GM12865 (cell line): ENCODE measurements at regions not wholly inside any gene's neighbourhood (a gene's known extent, or its start where the extent isn't known, plus 50 kb on each side); places are given as distances from the start of the nearest gene placed in this dataset.

Experiments
- DNase-seq: peaks from one replicate; pipeline ENCODE4 v3.0.0; 2010; ENCODE audit warnings: low read depth
- H3K4me3 ChIP-seq: 2 replicates; pipeline ENCODE4 v1.5.1; 2011; ENCODE audit warnings: mild to moderate bottlenecking, low read depth, low read length, control low read depth
- TF ChIP-seq, protein P1 (sequence below): IDR thresholded peaks from 2 replicates; pipeline ENCODE4 v1.5.1; 2011; ENCODE audit warnings: low read length, control low read depth, low read depth, inconsistent platforms; ENCODE audit not compliant: insufficient read depth; ENCODE audit errors: missing control alignments

- no peak overlapping the region for H3K4me3 ChIP-seq
- TF ChIP-seq, protein P1, sequence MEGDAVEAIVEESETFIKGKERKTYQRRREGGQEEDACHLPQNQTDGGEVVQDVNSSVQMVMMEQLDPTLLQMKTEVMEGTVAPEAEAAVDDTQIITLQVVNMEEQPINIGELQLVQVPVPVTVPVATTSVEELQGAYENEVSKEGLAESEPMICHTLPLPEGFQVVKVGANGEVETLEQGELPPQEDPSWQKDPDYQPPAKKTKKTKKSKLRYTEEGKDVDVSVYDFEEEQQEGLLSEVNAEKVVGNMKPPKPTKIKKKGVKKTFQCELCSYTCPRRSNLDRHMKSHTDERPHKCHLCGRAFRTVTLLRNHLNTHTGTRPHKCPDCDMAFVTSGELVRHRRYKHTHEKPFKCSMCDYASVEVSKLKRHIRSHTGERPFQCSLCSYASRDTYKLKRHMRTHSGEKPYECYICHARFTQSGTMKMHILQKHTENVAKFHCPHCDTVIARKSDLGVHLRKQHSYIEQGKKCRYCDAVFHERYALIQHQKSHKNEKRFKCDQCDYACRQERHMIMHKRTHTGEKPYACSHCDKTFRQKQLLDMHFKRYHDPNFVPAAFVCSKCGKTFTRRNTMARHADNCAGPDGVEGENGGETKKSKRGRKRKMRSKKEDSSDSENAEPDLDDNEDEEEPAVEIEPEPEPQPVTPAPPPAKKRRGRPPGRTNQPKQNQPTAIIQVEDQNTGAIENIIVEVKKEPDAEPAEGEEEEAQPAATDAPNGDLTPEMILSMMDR = no peak
- no peak for DNase-seq
Measured at GRCh38 chr16:64543031-64543430, 578.8 kb downstream of the CDH11 start.

GRCh38 chr16:64542152-64542551 lies 579.7 kb downstream of the CDH11 start:
- H3K4me3 ChIP-seq = no peak overlapping the region
- TF ChIP-seq, protein P1 = no peak
- no peak for DNase-seq

DNA sequence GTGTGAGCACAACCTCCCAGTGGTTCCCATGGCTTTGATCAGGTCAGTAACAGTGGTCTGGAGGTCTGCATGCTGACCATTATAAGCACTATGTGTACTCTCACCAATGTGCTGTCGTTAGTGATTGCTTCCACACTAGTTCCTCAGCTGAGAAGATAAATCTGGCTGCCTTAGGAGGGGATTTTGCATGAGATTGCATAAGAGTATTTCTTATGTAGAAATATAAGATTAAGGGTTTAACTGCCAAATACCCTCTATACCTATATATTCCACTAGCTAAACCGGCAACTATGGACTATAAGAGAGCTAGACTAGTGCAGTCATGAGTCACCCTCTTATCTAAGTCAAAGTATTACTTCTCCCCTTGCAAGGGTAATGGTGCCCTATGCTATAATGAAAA lies 580.2 kb downstream of the CDH11 start:
- no peak overlapping the region for H3K4me3 ChIP-seq
- no peak for DNase-seq
- TF ChIP-seq, protein P1 = no peak

DNA sequence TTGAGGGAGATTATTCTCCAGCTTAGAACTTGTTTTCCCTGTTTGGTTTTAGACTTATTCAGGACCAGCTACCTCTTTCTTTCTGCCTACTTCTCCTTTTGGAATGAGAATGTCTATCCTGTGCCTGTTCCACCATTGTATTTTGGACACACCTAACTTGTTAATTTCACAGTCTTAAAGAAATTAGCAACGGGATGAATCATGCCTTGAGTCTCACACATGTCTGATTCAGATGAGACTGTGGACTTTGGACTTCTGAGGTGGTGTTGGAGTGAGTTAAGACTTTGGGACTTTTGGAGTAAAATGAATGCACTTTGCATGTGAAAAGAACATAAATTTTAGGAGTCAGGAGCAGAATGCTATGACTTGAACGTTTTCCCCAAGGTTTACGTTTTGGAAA lies 581.4 kb downstream of the CDH11 start:
- no peak overlapping the region for H3K4me3 ChIP-seq
- no peak for DNase-seq
- TF ChIP-seq, protein P1 = no peak

- TF ChIP-seq, protein P1 = no peak
- DNase-seq = no peak
- H3K4me3 ChIP-seq = no peak overlapping the region
Measured at GRCh38 chr16:64539811-64540371, 582.0 kb downstream of the CDH11 start.

DNA sequence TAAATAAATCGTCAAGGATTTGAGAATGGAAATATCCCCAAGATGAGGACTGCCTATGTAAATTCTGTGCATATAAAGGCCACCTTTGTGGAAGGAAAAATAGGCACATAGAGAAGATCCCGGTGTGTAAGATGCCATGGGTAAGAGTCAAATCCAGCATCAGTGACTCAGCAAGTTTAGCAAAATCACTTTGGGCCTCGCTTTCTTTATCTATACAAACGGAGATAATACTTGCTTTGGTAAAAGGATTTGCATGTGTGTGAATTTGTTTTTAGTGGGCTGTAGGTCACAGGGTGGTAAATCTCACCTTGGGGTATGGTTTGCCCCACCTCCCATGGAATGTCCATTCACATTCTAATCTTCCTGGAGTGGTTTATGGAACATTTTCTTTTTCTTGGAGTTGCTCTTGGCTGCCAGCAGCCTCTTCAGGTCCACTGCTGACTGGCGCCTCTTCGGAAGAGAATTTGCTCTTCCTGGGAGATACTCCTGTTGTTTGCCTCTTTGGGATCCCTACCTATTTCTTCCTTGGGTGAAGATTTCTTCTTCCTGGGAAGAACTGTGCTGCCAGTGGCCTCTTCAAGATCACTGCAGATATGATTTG lies 587.6 kb downstream of the CDH11 start:
- H3K4me3 ChIP-seq = no peak overlapping the region
- DNase-seq = no peak
- TF ChIP-seq, protein P1 = no peak

DNA sequence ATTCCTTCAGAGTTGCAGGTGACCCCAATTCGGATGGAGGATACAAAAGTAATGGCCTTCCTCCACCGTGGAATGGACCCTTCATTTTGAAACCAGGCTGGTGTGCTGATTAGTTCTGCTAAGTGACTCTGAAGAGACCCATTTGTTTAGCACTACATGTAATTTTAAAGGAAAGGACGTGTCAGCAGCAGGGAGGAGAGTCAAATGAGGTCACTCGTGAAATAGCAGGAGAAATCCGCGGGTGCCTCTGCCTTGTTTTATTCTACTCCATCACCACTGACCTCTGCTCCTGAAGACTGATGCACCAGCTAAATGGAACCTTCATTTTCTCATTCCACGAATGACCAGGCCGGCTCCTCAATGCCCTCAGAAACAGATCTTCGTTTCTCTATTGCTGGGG lies 589.2 kb downstream of the CDH11 start:
- H3K4me3 ChIP-seq = no peak overlapping the region
- DNase-seq = no peak
- TF ChIP-seq, protein P1 = no peak
